Stomach (tissue), 8 donors: ENCODE measurements at regions not wholly inside any gene's neighbourhood (a gene's known extent, or its start where the extent isn't known, plus 50 kb on each side); places are given as distances from the start of the nearest gene placed in this dataset.

Experiments used
- DNase-seq, 2 donors: peaks; one replicate each; pipeline versions ENCODE4 v3.0.0 to v3.0.0-alpha.2; 2013 to 2019
- H3K27ac ChIP-seq, 5 donors: fragments of 200-600 bp in 4 of 5; sonication (generic) in 4 of 5; one replicate each; pipeline ENCODE4 v1.5.1; 2013 to 2019; ENCODE audit warnings: mild to moderate bottlenecking in 1 of 5, moderate library complexity in 1 of 5
- H3K27me3 ChIP-seq, 3 donors: fragments of 200-600 bp; sonication (generic); one replicate each; pipeline ENCODE4 v1.5.1; 2017 to 2019; ENCODE audit warnings: mixed run types in 1 of 3
- H3K36me3 ChIP-seq, 4 donors: fragments of 200-600 bp; sonication (generic); 1 replicate in 3 of 4; 2 replicates in 1 of 4; pipeline ENCODE4 v1.5.1; 2016 to 2019
- H3K4me1 ChIP-seq, 4 donors: fragments of 200-600 bp; sonication (generic); one replicate each; pipeline ENCODE4 v1.5.1; 2016 to 2019
- H3K4me3 ChIP-seq, 4 donors: fragments of 200-600 bp; sonication (generic) in 3 of 4; one replicate each; pipeline ENCODE4 v1.5.1; 2016 to 2019; ENCODE audit warnings: mild to moderate bottlenecking in 1 of 4
- H3K9me3 ChIP-seq, 4 donors: fragments of 200-600 bp; sonication (generic); one replicate each; pipeline ENCODE4 v1.5.1; 2016 to 2019
- CTCF ChIP-seq, 7 experiments: fragments of 450-650 bp in 4 of 7; fragments of 200-600 bp in 3 of 7; sonication (generic) in 3 of 7; IDR thresholded peaks; one replicate each; pipeline ENCODE4 v1.5.1; 2016 to 2019; ENCODE audit warnings: antibody characterized with exemption in 7 of 7, control low read depth in 2 of 7, mild to moderate bottlenecking in 1 of 7
- EP300 ChIP-seq: sonication (generic); formaldehyde crosslinking; IDR thresholded peaks from one replicate; pipeline ENCODE4 v1.6.1; 2017; ENCODE audit warnings: antibody characterized with exemption
- POLR2A ChIP-seq, 4 donors: fragments of 450-650 bp; IDR thresholded peaks; one replicate each; pipeline ENCODE4 v1.6.1; 2016; ENCODE audit warnings: antibody characterized with exemption in 4 of 4, control low read depth in 2 of 4, mild to moderate bottlenecking in 1 of 4, moderate library complexity in 1 of 4
- POLR2AphosphoS5 ChIP-seq, 3 donors: sonication (generic); formaldehyde crosslinking; IDR thresholded peaks; one replicate each; pipeline ENCODE4 v1.6.1; 2016; ENCODE audit warnings: antibody characterized with exemption in 3 of 3
- WGBS, 5 donors: extraction: QIAGEN DNeasy Blood & Tissue Kit in 3 of 5; methylation state at CpG; one replicate each; pipeline versions ENCODE4 v1.1.5 to v1.1.7; 2013 to 2018; 5-methylcytosine and 5-hydroxymethylcytosine counted together
- intact Hi-C: fragments of 100-400 bp; cut with DNase I; formaldehyde crosslinking; loops from one replicate; pipeline ENCODE4 v1.15.1; 2023; ENCODE audit warnings: low total_unique reads
- donor health status: healthy with polysubstance abuse.
- donor health status: Bipolar disorder and iron deficiency.
- donor health status: healthy.

- intact Hi-C loops = no loop called here
- Histone ChIP-seq H3K9me3 (no peaks in the 10 kb centered on the region), H3K27me3 (no peaks in the 10 kb centered on the region), H3K4me3 (no peak overlapping the region), H3K4me1 (no peaks in the 10 kb centered on the region), H3K27ac (no peak overlapping the region), H3K36me3 (no peaks in the 10 kb centered on the region)
- DNase-seq = no peak
- TF ChIP-seq POLR2A (IDR thresholded peaks at IDR 0.05) (no peak), POLR2AphosphoS5 (IDR thresholded peaks at IDR 0.05) (no peak), CTCF (IDR thresholded peaks at IDR 0.05) (no peak), EP300 (no peak)
Measured at GRCh38 chr2:51201295-51201694, 169.4 kb upstream of the NRXN1 start.

GRCh38 chr2:51194656-51195055, 162.7 kb upstream of the NRXN1 start:
- Histone ChIP-seq H3K27ac (no peak overlapping the region), H3K4me3 (no peak overlapping the region), H3K36me3 (no peaks in the 10 kb centered on the region), H3K27me3 (no peaks in the 10 kb centered on the region), H3K9me3 (peaks cover 0 to 28% (median 10%) of the 10 kb centered on the region in 4 donors), H3K4me1 (no peaks in the 10 kb centered on the region)
- no peak for DNase-seq
- intact Hi-C loops = no loop called here
- TF ChIP-seq POLR2A (IDR thresholded peaks at IDR 0.05) (no peak), POLR2AphosphoS5 (IDR thresholded peaks at IDR 0.05) (no peak), CTCF (IDR thresholded peaks at IDR 0.05) (no peak), EP300 (no peak)
- WGBS, 5 donors = 83 to 92% (median 87%) methylated on average over 10 of the region's 10 CpGs

- no peaks in the 10 kb centered on the region for H3K9me3 ChIP-seq
- DNase-seq = no peak
- no peak overlapping the region for H3K4me3 ChIP-seq
- H3K36me3 ChIP-seq = no peaks in the 10 kb centered on the region
- intact Hi-C loops = no loop called here
- H3K27me3 ChIP-seq = no peaks in the 10 kb centered on the region
- H3K4me1 ChIP-seq = no peaks in the 10 kb centered on the region
- no peak for TF ChIP-seq POLR2A (IDR thresholded peaks at IDR 0.05)
- TF ChIP-seq POLR2AphosphoS5 (IDR thresholded peaks at IDR 0.05) = no peak
- TF ChIP-seq EP300 = no peak
- H3K27ac ChIP-seq = no peak overlapping the region
Measured at GRCh38 chr2:51170273-51170672, 138.3 kb upstream of the NRXN1 start.

- no peaks in the 10 kb centered on the region for H3K27me3 ChIP-seq
- intact Hi-C loops = no loop called here
- H3K4me1 ChIP-seq = no peaks in the 10 kb centered on the region
- H3K36me3 ChIP-seq = no peaks in the 10 kb centered on the region
- no peak for DNase-seq
- H3K27ac ChIP-seq = no peak overlapping the region
- no peak overlapping the region for H3K4me3 ChIP-seq
- WGBS, 5 donors = 38 to 66% (median 60%) methylated on average over 6 of the region's 6 CpGs
- H3K9me3 ChIP-seq = no peaks in the 10 kb centered on the region
- TF ChIP-seq EP300 (no peak), POLR2A (IDR thresholded peaks at IDR 0.05) (no peak), CTCF (IDR thresholded peaks at IDR 0.05) (no peak)
Measured at GRCh38 chr2:51165534-51166260, 133.8 kb upstream of the NRXN1 start.

GRCh38 chr2:51158251-51158650, 126.3 kb upstream of the NRXN1 start:
- H3K9me3 ChIP-seq = no peaks in the 10 kb centered on the region
- intact Hi-C loops = no loop called here

More at GRCh38 chr2:51158251-51158650, 126.3 kb upstream of the NRXN1 start:
- Histone ChIP-seq H3K27me3 (no peaks in the 10 kb centered on the region), H3K27ac (no peak overlapping the region), H3K4me3 (no peak overlapping the region), H3K4me1 (no peaks in the 10 kb centered on the region), H3K36me3 (no peaks in the 10 kb centered on the region)
- WGBS, 5 donors = 85 to 96% (median 92%) methylated on average over 1 of the region's 1 CpG
- TF ChIP-seq EP300 = no peak
- no peak for TF ChIP-seq CTCF (IDR thresholded peaks at IDR 0.05)
- TF ChIP-seq POLR2AphosphoS5 (IDR thresholded peaks at IDR 0.05) = no peak
- no peak for TF ChIP-seq POLR2A (IDR thresholded peaks at IDR 0.05)
- DNase-seq = no peak
